K562 (cell line): ENCODE measurements at regions not wholly inside any gene's neighbourhood (a gene's known extent, or its start where the extent isn't known, plus 50 kb on each side); places are given as distances from the start of the nearest gene placed in this dataset.

Experiments used
- ATAC-seq: fragments of 200-7000 bp; cut with Tn5 transposase; 3 replicates; pipeline ENCODE4 v1.9.1; 2020; ENCODE audit warnings: moderate library complexity
- BruUV-seq: library from RNA; stranded (reverse); fragments of 400-500 nt; replicated peaks from 2 replicates; lab custom pipeline; 2021; lab: Mats Ljungman, UMichigan
- CTCF ChIA-PET: fragments of 300-600 bp; formaldehyde crosslinking; extraction: SDS; loops from one replicate; lab custom pipeline; 2021; ENCODE audit warnings: low intra/inter-chr PET ratio; lab: Yijun Ruan, JAX
- POLR2A ChIA-PET: fragments of 300-600, 350-650 bp; sonication (Branson Sonifier 250); formaldehyde crosslinking; extraction: SDS; loops from one replicate; lab custom pipeline; 2021; ENCODE audit warnings: antibody characterized with exemption, inconsistent platforms; lab: Yijun Ruan, JAX
- DNase-seq, 4 experiments: peaks; one replicate each; pipeline versions ENCODE4 v3.0.0 to v3.0.0-alpha.2; 2011 to 2018; ENCODE audit warnings: low spot score in 3 of 4, mixed read lengths in 3 of 4; ENCODE audit errors: extremely low read depth in 1 of 4
- FAIRE-seq: peaks from 2 replicates; lab custom pipeline; 2011; peaks lifted over from hg19 to GRCh38; lab: Jason Lieb, UNC
- H2AFZ ChIP-seq: 2 replicates; pipeline ENCODE4 v1.6.0; 2011; ENCODE audit warnings: low read depth, low read length, control low read depth, inconsistent platforms
- H3K27ac ChIP-seq: fragments of 200-600 bp; 3 replicates; pipeline ENCODE4 v1.8.0; 2011; ENCODE audit warnings: low read depth, mild to moderate bottlenecking, control low read depth, inconsistent platforms, low read length, moderate library complexity, mixed read lengths; ENCODE audit errors: extremely low read depth
- H3K27me3 ChIP-seq, 2 experiments: fragments of 300-600 bp in 1 of 2; 2 replicates in 1 of 2; 3 replicates in 1 of 2; pipeline versions ENCODE4 v1.6.0 to v1.8.0; 2011; ENCODE audit warnings: inconsistent platforms in 2 of 2, low read length in 2 of 2, mild to moderate bottlenecking in 1 of 2, mixed read lengths in 1 of 2, moderate library complexity in 1 of 2; ENCODE audit not compliant: control insufficient read depth in 2 of 2, insufficient read depth in 2 of 2
- H3K36me3 ChIP-seq: fragments of 300-600 bp; 3 replicates; pipeline ENCODE4 v1.8.0; 2011; ENCODE audit warnings: mild to moderate bottlenecking, low read length, inconsistent platforms; ENCODE audit not compliant: control insufficient read depth, insufficient read depth
- H3K4me1 ChIP-seq, 2 experiments: fragments of 200-600 bp in 1 of 2; replicated peaks in 1 of 2; 2 replicates in 1 of 2; 3 replicates in 1 of 2; pipeline versions ENCODE4 v1.5.1 to v1.8.0; 2011; ENCODE audit warnings: inconsistent platforms in 2 of 2, low read length in 2 of 2, mild to moderate bottlenecking in 1 of 2, mixed read lengths in 1 of 2, moderate library complexity in 1 of 2; ENCODE audit not compliant: control insufficient read depth in 2 of 2, insufficient read depth in 2 of 2
- H3K4me2 ChIP-seq: 2 replicates; pipeline ENCODE4 v1.6.1; 2011; ENCODE audit warnings: low read length, control low read depth, inconsistent platforms, mixed read lengths; ENCODE audit not compliant: insufficient read depth
- H3K4me3 ChIP-seq: fragments of 200-600 bp; sonication (generic), shearing (Covaris generic); 2 replicates; pipeline ENCODE4 v1.5.1; 2016; ENCODE audit warnings: control low read depth, inconsistent platforms
- H3K79me2 ChIP-seq: fragments of 200-600 bp; 3 replicates; pipeline ENCODE4 v1.8.0; 2011; ENCODE audit warnings: low read length, inconsistent platforms; ENCODE audit not compliant: control insufficient read depth, insufficient read depth
- H3K9ac ChIP-seq, 2 experiments: 2 replicates each; pipeline versions ENCODE4 v1.6.0 to v1.6.1; 2011; ENCODE audit warnings: low read depth in 2 of 2, low read length in 2 of 2, control low read depth in 1 of 2, inconsistent platforms in 1 of 2, mild to moderate bottlenecking in 1 of 2, mixed read lengths in 1 of 2; ENCODE audit not compliant: insufficient read depth in 1 of 2
- H3K9me1 ChIP-seq: one replicate; pipeline ENCODE4 v1.6.0; 2011; ENCODE audit warnings: inconsistent platforms, mild to moderate bottlenecking, low read length, moderate library complexity; ENCODE audit not compliant: control insufficient read depth, insufficient read depth
- H3K9me3 ChIP-seq: replicated peaks from 2 replicates; pipeline ENCODE4 v1.5.1; 2011; ENCODE audit warnings: low read depth, low read length, inconsistent platforms; ENCODE audit not compliant: control insufficient read depth, insufficient read depth
- H4K20me1 ChIP-seq: replicated peaks from 2 replicates; pipeline ENCODE4 v1.6.1; 2011; ENCODE audit warnings: low read length, inconsistent platforms, mixed read lengths; ENCODE audit not compliant: control insufficient read depth, insufficient read depth
- ASH1L ChIP-seq: fragments of 450-650 bp; IDR thresholded peaks from 2 replicates; pipeline ENCODE4 v1.6.1; 2018; ENCODE audit warnings: borderline replicate concordance, mild to moderate bottlenecking, low read depth; ENCODE audit not compliant: partially characterized antibody
- BCOR ChIP-seq: fragments of 450-650 bp; IDR thresholded peaks from 2 replicates; pipeline ENCODE4 v1.6.1; 2016
- CC2D1A ChIP-seq: fragments of 450-650 bp; IDR thresholded peaks from 2 replicates; pipeline ENCODE4 v1.6.1; 2017; ENCODE audit warnings: mild to moderate bottlenecking
- ELK3 ChIP-seq: fragments of 450-650 bp; formaldehyde crosslinking; IDR thresholded peaks from 2 replicates; pipeline ENCODE4 v1.4.0; 2020; ENCODE audit warnings: mild to moderate bottlenecking
- KHSRP ChIP-seq: fragments of 450-650 bp; IDR thresholded peaks from 2 replicates; pipeline ENCODE4 v1.6.1; 2017
- NBN ChIP-seq: fragments of 450-650 bp; IDR thresholded peaks from 2 replicates; pipeline ENCODE4 v1.6.1; 2016; ENCODE audit warnings: low read depth, mild to moderate bottlenecking
- NCOR1 ChIP-seq: fragments of 450-650 bp; IDR thresholded peaks from 2 replicates; pipeline ENCODE4 v1.6.1; 2016; ENCODE audit warnings: mild to moderate bottlenecking, moderate library complexity
- NFIX ChIP-seq: fragments of 250-450 bp; sonication (Bioruptor Pico); IDR thresholded peaks from 2 replicates; pipeline ENCODE4 v1.4.0; 2020; ENCODE audit warnings: low read depth, mild to moderate bottlenecking, moderate library complexity
- NFXL1 ChIP-seq: fragments of 450-650 bp; formaldehyde crosslinking; IDR thresholded peaks from 2 replicates; pipeline ENCODE4 v1.4.0; 2021; ENCODE audit warnings: mild to moderate bottlenecking
- POLR2B ChIP-seq: fragments of 450-650 bp; IDR thresholded peaks from 2 replicates; pipeline ENCODE4 v1.6.1; 2018; ENCODE audit warnings: low read depth; ENCODE audit not compliant: partially characterized antibody
- SMARCA5 ChIP-seq: fragments of 450-650 bp; IDR thresholded peaks from 2 replicates; pipeline ENCODE4 v1.6.1; 2016
- STAT5A ChIP-seq: IDR thresholded peaks from 2 replicates; pipeline ENCODE4 v1.6.1; 2012; ENCODE audit warnings: low read length, inconsistent platforms, borderline replicate concordance
- XRCC5 ChIP-seq: fragments of 200-400 bp; formaldehyde crosslinking; IDR thresholded peaks from 2 replicates; pipeline ENCODE4 v1.6.1; 2017; ENCODE audit warnings: low read depth, mild to moderate bottlenecking, low read length
- YBX1 ChIP-seq: fragments of 450-650 bp; IDR thresholded peaks from 2 replicates; pipeline ENCODE4 v1.7.1; 2016; ENCODE audit warnings: mild to moderate bottlenecking
- ZC3H11A ChIP-seq: IDR thresholded peaks from 2 replicates; pipeline ENCODE4 v1.6.1; 2012; ENCODE audit warnings: low read depth, low read length, improper control_type of control experiment
- ZNF134 ChIP-seq: fragments of 250-450 bp; sonication (Bioruptor Pico); conservative IDR thresholded peaks from 2 replicates; pipeline ENCODE4 v1.4.0; 2020
- ZNF696 ChIP-seq: fragments of 250-450 bp; sonication (Bioruptor Pico); conservative IDR thresholded peaks from 2 replicates; pipeline ENCODE4 v1.4.0; 2020; ENCODE audit warnings: mild to moderate bottlenecking, moderate library complexity
- ZNF785 ChIP-seq: fragments of 250-450 bp; sonication (Bioruptor Pico); IDR thresholded peaks from 2 replicates; pipeline ENCODE4 v1.4.0; 2020; ENCODE audit warnings: mild to moderate bottlenecking
- in situ Hi-C: fragments of 300-500 bp; cut with MboI; formaldehyde crosslinking; loops from 4 replicates; pipeline ENCODE4 v1.15.0; 2018; ENCODE audit warnings: inconsistent platforms, mixed read lengths
- intact Hi-C: fragments of 100-400 bp; cut with micrococcal nuclease; formaldehyde crosslinking; loops from 2 replicates; pipeline ENCODE4 v1.14.2; 2022
- TF ChIP-seq, protein P1 (sequence below): sonication (generic); formaldehyde crosslinking; IDR thresholded peaks from 2 replicates; pipeline ENCODE4 v1.8.0; 2023; ENCODE audit warnings: mild to moderate bottlenecking, missing genetic modification reagents
- TF ChIP-seq, protein P2 (sequence below): fragments of 450-650 bp; formaldehyde crosslinking; IDR thresholded peaks from 2 replicates; pipeline ENCODE4 v1.4.0; 2022; ENCODE audit warnings: missing genetic modification characterization

GRCh38 chr6:144410059-144410458 lies 124.9 kb downstream of the UTRN start:
- in situ Hi-C loops, result no loop called here
- Histone ChIP-seq H3K79me2 (no peaks in the 10 kb centered on the region), H3K9me3 (no peaks in the 10 kb centered on the region), H3K4me3 (no peak overlapping the region), H3K4me1 (no peaks in the 10 kb centered on the region; a peak in 1 of 5 replicates), H3K4me2 (no peak overlapping the region), H4K20me1 (no peaks in the 10 kb centered on the region), H3K27me3 (no peaks in the 10 kb centered on the region), H2AFZ (no peak overlapping the region), H3K36me3 (no peaks in the 10 kb centered on the region), H3K27ac (no peak overlapping the region), H3K9me1 (no peaks in the 10 kb centered on the region), H3K9ac (no peak overlapping the region)
- intact Hi-C loops, result no loop called here
- POLR2A ChIA-PET, result no interaction called here
- CTCF ChIA-PET, result no interaction called here
- no peak for ATAC-seq
- TF ChIP-seq CC2D1A (no peak), NFXL1 (no peak), NBN (no peak), ZNF785 (CRISPR knock-in tag) (no peak), SMARCA5 (no peak), NFIX (CRISPR knock-in tag) (no peak), BCOR (no peak), POLR2B (no peak), XRCC5 (no peak), ASH1L (no peak), YBX1 (no peak), ZC3H11A (no peak), NCOR1 (no peak), ZNF696 (CRISPR knock-in tag) (no peak), KHSRP (no peak), STAT5A (no peak), ZNF134 (CRISPR knock-in tag) (no peak), ELK3 (CRISPR knock-in tag) (no peak)
- TF ChIP-seq, protein P1, sequence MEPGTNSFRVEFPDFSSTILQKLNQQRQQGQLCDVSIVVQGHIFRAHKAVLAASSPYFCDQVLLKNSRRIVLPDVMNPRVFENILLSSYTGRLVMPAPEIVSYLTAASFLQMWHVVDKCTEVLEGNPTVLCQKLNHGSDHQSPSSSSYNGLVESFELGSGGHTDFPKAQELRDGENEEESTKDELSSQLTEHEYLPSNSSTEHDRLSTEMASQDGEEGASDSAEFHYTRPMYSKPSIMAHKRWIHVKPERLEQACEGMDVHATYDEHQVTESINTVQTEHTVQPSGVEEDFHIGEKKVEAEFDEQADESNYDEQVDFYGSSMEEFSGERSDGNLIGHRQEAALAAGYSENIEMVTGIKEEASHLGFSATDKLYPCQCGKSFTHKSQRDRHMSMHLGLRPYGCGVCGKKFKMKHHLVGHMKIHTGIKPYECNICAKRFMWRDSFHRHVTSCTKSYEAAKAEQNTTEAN, result no peak
- TF ChIP-seq, protein P2, sequence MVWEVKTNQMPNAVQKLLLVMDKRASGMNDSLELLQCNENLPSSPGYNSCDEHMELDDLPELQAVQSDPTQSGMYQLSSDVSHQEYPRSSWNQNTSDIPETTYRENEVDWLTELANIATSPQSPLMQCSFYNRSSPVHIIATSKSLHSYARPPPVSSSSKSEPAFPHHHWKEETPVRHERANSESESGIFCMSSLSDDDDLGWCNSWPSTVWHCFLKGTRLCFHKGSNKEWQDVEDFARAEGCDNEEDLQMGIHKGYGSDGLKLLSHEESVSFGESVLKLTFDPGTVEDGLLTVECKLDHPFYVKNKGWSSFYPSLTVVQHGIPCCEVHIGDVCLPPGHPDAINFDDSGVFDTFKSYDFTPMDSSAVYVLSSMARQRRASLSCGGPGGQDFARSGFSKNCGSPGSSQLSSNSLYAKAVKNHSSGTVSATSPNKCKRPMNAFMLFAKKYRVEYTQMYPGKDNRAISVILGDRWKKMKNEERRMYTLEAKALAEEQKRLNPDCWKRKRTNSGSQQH (CRISPR knock-in tag), result no peak
- DNase-seq, result no peak
- FAIRE-seq, result no peak
- no TSS peak for BruUV-seq
